Cardiac fibroblast (primary cell): ENCODE measurements at regions not wholly inside any gene's neighbourhood (a gene's known extent, or its start where the extent isn't known, plus 50 kb on each side); places are given as distances from the start of the nearest gene placed in this dataset.

Source experiments
- DNase-seq, 2 donors: peaks; one replicate each; pipeline versions ENCODE4 v3.0.0 to v3.0.0-alpha.2; 2010; ENCODE audit warnings: low read depth in 2 of 2
- H3K4me3 ChIP-seq, 2 donors: replicated peaks in 1 of 2; 1 replicate in 1 of 2; 2 replicates in 1 of 2; pipeline ENCODE4 v1.5.1; 2011; ENCODE audit warnings: low read depth in 2 of 2, low read length in 2 of 2, mild to moderate bottlenecking in 2 of 2, moderate library complexity in 1 of 2
- CTCF ChIP-seq: IDR thresholded peaks from one replicate; pipeline ENCODE4 v1.5.1; 2011; ENCODE audit warnings: low read depth, mild to moderate bottlenecking, low read length, inconsistent platforms

DNA sequence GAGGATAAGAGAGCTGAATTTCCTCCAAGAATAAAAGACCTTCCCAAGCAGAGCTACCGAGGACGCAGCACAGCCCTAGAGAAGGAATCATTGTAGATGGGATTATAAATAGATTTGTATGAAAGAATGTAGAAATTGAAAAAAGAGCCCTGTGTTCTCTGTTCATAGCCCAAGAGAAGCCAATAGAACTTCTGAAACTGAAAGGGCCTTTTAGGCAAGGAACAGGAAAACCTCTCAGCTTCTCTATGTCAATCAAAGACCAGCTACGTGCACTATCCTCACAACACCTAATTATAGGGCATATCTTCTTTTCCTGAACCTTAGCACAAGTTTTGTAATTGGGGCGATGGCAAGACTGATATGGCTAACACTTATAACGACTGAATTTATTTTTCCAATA is 192.4 kb upstream of the RNPC3 start:
- H3K4me3 ChIP-seq, result no peak overlapping the region
- TF ChIP-seq CTCF, result no peak
- DNase-seq, result no peak

- no peak for TF ChIP-seq CTCF
- H3K4me3 ChIP-seq, result no peak overlapping the region
- no peak for DNase-seq
These were observed 198.3 kb upstream of the RNPC3 start for GRCh38 chr1:103327054-103327719.

DNA sequence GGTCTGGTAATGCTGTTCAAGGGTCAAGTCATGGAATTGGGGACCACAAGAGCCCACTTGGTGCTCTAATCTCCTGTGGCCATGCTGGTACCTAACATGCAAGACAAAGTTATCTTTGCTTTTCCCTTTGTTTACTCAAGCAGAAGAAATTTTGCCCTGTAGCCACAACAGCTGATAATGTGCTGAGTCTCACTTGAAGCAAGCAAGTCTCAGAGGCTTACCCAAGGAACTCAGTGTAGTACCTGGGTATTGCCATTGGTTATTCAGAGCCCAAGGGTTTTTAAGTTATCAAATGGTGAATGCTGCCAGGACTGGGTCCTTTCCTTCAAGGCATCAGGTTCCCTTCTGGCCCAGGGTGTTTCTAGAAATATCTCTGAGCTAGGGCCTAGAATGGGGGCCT is 198.9 kb upstream of the RNPC3 start:
- DNase-seq, result no peak
- no peak for TF ChIP-seq CTCF
- no peak overlapping the region for H3K4me3 ChIP-seq

DNA sequence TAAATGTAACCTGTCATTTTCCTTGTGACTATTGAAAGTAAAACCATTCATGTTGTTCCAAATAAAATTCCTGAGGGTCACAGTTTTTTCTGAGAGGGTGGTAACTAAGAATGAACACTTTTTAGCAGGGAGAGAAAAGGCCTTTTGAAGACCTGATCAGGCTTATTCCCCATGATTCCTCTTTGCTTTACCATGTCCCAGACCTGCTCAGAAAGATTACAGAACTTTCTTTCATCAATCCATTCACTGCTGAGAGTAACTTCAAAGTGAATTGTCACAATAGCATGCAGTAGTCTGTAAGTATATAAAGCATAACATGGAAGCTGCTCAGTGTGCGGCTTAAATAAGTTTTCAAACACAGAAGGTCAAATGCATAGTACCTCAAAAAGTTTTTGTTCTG is 201.5 kb upstream of the COL11A1 start:
- no peak overlapping the region for H3K4me3 ChIP-seq
- no peak for TF ChIP-seq CTCF

GRCh38 chr1:103307751-103308150 is 199.4 kb upstream of the COL11A1 start:
- no peak overlapping the region for H3K4me3 ChIP-seq
- DNase-seq, result no peak
- TF ChIP-seq CTCF, result no peak

More for the DNA sequence above, 201.5 kb upstream of the COL11A1 start:
- no peak for DNase-seq

DNA sequence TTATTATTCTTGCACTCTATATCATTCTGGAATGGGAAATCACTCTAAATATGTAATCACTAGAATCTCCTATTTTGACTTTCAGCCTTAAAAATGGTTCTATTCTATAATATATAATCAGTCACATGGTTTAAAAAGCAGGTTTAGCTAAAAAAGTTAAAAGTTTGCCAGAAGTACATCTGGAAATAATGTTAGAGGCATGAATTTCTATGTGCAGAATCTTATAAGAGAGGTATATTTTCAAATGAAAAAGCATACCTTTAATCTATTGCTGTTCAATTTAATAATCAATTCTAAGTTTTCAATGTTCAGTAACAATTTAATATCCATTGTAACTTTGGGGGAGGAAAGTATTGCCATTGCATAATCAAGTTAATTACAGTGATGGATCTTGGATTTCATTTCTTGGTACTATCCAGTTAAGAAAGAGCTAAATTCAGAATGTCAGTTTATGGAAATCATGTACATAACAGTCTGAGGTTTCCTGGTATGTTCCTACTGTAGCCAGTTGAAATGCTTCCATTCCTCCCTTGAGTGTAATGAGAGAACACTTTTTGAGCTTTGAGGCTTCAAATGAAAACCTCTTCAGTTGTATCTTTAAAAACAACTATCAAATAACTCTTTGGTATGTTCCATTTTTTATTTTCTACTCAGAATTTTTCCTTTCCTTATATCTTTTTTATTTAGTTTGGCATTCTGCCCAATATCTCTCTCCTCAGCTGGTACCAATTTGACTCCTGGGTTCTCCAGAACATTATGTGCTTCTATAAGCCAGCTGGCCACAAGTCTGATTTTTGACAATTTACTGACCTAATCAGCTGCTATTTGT is 175.7 kb upstream of the COL11A1 start:
- no peak for TF ChIP-seq CTCF
- H3K4me3 ChIP-seq, result no peak overlapping the region
- DNase-seq, result peak; percentile 4 to 25
